ENCODE measurements at regions not wholly inside any gene's neighbourhood (a gene's known extent, or its start where the extent isn't known, plus 50 kb on each side); places are given as distances from the start of the nearest gene placed in this dataset.

GRCh38 chr12:38123566-38124246 lies 192.9 kb upstream of the ALG10B start (continued):
- TF ChIP-seq EZH2 (IDR thresholded peaks at IDR 0.05; ENCODE audit: low read depth, low read length, severe bottlenecking) (no peak), BCL11A (IDR thresholded peaks at IDR 0.05; ENCODE audit: low read depth in 2 of 2, low read length in 2 of 2) (no peak)
